DMS53 (cell line): ENCODE measurements at regions not wholly inside any gene's neighbourhood (a gene's known extent, or its start where the extent isn't known, plus 50 kb on each side); places are given as distances from the start of the nearest gene placed in this dataset.
"Not testable (repeated sequence)": the region's sequence is repeated elsewhere in the genome, so short reads cannot be mapped to it uniquely, and the experiment has no call there.

Experiments
- DNase-seq: peaks from one replicate; lab custom pipeline; 2025; lab: John Stamatoyannopoulos, UW

DNA sequence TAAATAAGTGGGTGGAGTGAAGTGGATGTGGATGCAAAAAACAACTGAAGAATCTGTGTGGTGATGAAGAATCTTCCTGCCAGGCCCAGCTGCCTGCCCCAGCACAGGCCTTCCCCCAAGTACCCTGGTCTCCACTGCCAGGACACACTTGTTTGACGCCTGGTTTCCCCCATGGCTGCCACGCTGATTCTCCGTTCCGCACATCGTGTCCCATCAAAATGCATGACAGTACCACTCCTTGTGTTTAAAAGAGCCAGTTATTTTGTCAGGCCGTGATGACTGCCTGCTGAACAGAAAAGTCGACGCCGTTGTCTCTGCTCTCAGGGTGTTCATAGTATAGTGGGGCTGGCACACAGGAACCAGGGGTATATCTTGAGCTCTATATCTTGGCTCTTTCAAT lies 50.3 kb upstream of the KYNU start:
- DNase-seq: no peak

- DNase-seq: no peak
Measured at GRCh38 chr2:142825861-142826260, 51.6 kb upstream of the KYNU start.

GRCh38 chr2:142824756-142825155 lies 52.7 kb upstream of the KYNU start:
- no peak for DNase-seq

GRCh38 chr2:142822190-142822589 lies 55.3 kb upstream of the KYNU start:
- no peak for DNase-seq

DNA sequence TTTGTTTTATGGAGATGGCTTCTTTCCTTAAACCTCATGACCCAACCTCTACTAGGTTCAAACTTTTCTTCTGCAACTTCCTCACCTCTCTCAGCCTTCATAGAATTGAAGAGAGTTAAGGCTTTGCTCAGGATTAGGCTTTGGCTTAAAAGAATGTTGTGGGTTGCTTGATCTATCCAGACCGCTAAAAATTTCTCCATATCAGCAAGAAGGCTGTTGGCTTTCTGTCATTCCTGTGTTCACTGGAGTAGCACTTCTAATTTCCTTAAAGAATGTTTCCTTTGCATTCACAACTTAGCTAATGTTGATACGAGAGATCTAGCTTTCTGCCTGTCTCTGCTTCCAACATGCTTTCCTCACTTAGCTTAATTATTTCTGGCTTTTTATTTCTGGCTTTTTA lies 58.1 kb upstream of the KYNU start:
- no peak for DNase-seq

DNA sequence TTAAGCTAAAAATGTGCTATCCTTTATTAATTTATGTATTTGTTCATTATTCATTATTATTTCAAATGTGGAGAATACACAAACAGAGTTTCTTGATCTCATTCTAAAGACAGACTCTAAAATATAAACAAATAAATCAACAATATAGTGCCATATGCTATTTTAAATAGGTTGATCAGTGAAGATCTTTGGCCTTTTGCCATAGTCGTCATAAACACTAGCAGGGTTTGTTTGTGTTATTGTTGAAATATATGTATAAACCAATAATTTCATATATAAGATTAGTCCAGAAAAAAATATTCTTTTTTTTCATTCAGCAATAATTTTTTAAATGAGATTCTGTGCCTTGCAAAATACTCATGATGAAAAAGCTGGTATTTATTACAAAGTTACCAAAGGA lies 62.1 kb upstream of the KYNU start:
- no peak for DNase-seq

DNA sequence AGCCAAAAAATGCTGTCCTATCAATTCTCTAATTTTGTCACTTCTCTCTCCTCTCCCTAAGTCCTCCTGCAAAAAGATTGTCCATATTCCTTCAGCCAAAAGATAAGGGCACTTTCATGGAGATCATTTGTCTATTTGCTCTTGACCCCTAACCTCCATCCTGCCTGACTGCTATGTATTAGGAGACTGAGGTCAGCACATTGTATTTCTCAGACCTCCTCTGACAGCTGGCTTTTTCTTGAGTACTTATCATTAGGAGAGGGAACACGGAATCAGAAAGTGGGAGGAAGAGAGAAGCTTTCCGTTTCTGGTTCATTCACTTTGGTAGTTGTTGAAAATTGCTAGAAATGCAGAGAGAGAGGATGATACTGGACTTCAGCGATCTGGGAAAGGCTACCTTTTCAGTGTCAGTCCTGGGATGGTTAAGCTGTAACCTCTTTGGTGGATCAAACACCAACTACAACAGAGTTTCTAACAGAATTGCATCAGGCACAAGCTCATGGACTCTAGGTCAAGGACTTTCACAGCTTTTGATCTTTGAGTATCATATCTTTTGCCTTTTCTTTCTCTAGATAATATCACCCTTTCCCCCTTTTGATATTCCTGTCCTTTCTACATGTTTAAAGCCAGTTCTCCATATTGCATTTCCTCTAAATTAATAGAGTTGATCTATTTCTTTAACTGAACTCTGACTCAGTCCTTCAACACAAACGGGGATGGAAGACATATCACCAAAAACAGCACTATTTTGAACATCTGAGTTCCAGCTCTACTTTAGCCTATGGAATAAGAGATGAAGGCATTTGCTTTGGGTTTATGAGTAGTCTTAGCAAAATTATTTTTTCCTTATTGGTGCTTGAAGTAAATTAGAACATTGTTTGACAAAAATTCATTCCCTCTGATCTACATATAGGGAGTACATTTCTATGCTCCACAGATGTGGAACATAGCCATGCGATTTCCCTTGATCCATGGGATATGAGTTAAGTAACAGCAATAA lies 63.3 kb upstream of the KYNU start:
- no peak for DNase-seq

DNA sequence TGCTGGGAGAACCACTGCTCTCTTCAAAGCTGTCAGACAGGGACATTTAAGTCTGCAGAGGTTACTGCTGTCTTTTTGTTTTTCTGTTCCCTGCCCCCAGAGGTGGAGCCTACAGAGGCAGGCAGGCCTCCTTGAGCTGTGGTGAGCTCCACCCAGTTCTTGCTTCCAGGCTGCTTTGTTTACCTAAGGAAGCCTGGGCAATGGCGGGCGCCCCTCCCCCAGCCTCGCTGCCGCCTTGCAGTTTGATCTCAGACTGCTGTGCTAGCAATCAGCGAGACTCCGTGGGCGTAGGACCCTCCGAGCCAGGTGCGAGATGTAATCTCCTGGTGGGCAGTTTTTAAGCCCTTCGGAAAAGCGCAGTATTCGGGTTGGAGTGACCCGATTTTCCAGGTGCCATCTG lies 65.8 kb upstream of the KYNU start:
- peak; percentile 21 for DNase-seq

DNA sequence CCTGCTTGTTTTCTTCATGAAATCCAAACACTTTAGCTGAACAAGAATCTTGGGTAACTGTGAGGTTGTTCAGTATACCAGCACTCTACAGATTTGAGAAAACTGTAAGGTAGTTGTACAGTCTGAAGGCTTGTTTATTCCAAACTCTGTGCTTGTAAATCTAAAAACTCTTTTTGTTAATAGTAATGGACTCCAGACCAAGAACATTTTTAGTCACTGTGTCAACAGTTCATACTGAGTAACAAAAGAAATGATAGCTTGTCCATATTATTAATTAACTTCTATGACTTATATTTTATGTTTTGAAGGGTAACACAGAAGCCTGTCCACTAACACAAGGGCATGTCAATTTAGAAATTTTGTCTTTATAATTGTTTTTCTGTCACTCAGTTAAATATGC lies 72.2 kb upstream of the KYNU start:
- no peak for DNase-seq

DNA sequence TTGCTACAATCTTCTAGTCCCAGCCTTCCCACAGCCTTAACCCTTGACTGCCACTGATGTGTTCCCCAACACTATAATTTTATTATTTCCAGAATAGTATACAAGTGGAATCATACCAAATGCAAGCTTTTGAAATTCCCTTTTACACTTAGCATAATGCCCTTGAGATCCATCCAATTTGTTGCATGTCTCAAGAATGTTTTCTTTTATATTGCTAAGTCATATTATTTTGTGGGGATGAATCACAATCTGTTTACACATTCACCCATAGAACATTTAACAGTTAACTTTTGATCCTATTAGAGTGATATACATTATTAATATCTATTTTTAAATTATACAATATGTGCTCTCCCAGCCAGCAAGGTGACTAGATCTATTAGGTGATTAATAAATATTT lies 74.3 kb upstream of the KYNU start:
- DNase-seq: no peak

- no peak for DNase-seq
Measured at GRCh38 chr2:142796588-142796987, 80.9 kb upstream of the KYNU start.

GRCh38 chr2:142796161-142796560 lies 81.3 kb upstream of the KYNU start:
- DNase-seq: no peak

DNA sequence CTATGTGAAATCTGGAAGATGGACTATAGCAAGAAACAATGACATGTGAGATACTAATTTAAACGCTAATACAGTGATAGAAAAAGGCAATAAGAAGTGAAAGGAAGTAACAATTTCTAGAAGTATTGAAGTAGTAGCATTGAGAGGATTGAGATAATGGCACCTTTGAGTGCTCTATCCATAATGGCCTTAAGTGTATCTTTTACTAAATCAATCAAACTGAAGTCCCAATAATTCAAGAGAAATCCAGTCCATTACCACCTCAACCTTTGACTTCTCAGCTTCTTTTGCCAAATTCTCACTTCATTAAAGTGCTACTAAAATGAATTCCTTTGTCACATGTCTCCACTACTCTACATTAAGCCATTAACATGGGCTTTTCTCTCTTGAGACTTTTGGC lies 82.6 kb upstream of the KYNU start:
- no peak for DNase-seq

- not testable (repeated sequence) for DNase-seq
Measured at GRCh38 chr2:142792328-142792727, 85.1 kb upstream of the KYNU start.

DNA sequence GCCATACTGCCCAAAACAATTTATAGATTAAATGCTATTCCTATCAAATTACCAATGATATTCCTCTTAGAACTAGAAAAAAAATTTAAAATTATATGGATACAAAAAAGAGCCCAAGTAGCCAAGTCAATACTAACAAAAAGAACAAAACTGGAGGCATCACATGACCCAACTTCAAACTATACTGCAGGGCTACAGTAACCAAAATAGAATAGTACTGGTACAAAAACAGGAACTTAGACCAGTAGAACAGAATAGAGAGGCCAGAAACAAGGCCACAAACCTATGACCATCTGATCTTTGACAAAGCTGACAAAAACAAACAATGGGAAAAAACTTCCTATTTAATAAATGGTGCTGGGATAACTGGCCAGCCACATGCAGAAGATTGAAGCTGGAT lies 86.1 kb upstream of the KYNU start:
- no peak for DNase-seq

- no peak for DNase-seq
Measured at GRCh38 chr2:142786918-142787702, 90.4 kb upstream of the KYNU start.

DNA sequence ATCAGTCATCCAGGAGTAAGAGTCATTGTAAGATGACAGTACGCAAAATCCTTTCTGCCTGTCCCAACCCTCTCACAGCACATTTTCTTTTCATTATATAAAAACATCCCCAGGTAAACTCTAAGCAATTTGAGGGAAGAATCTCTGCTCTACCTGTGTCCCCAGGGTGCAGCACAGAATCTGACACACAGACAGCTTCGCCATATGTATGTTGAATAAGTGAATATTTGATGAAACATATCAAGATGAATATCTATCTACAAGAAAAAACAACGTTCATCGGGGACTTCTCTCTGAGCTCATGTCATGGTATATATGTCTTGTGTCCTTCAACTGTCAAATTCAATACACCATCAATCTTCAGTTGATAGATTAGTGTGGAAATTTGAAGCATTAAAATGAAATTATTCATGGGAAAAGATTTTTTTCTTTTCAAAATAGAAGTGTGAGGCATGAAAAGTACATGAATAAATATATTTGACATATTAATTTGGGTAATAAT lies 94.5 kb upstream of the KYNU start:
- DNase-seq: no peak

DNA sequence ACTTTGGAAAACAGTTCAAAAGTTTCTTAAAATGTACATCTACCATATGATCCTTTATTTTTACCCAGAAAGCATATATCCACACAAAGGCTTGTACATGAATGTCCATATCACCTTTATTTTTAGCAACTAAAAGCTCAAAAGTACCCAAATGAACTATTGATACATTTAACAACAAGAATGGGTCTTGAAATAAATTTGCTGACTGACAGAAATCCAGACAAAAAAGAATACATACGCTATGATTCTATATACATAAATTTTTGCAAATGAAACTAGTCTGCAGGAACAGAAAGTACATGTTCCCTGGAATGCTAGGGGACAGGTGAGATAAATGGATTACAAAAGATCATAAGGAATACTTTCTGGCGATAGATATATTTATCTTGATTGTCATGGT lies 96.3 kb upstream of the KYNU start:
- DNase-seq: no peak

GRCh38 chr2:142778289-142778688 lies 99.2 kb upstream of the KYNU start:
- DNase-seq: peak; percentile 5

DNA sequence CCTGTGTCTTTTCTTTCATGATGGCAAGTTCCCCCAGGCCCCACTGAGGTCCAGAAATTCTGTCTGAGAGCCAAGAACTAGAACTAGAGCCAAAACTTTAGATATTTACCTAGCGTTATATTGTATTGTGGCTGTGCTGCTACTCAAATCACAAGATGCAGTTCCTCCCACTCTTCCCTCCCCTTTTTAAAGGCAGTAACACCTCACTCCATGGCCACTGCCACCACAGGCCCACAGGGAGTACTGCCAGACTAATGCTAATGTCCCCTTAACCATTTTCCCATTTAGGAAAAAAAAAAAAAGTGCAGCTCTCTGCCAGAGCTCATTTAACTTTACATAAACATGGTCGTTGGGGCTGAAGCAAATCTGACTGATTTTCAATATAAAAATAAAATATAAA lies 99.7 kb upstream of the KYNU start:
- no peak for DNase-seq

DNA sequence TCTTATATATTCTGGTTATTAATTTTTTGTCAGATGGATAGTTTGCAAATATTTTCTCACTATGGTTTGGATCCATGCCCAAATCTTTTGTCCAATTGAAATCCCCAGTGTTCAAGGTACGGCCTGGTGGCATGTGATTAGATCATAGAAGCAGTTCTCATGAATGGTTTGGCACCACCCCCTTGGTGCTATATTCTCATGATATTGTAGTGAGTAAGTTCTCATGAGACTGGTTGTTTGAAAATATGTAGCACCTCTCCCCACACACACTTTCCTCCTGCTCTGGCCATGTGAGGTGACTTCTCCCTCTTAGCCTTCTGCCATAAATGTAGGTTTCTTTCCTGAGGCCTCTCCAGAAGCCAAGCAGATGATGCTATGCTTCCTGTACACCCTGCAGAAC lies 107.7 kb upstream of the KYNU start:
- DNase-seq: no peak

GRCh38 chr2:142767847-142768246 lies 109.6 kb upstream of the KYNU start:
- no peak for DNase-seq

GRCh38 chr2:142758973-142759372 lies 118.5 kb upstream of the KYNU start:
- DNase-seq: no peak
